ENCODE measurements at regions not wholly inside any gene's neighbourhood (a gene's known extent, or its start where the extent isn't known, plus 50 kb on each side); places are given as distances from the start of the nearest gene placed in this dataset.

DNA sequence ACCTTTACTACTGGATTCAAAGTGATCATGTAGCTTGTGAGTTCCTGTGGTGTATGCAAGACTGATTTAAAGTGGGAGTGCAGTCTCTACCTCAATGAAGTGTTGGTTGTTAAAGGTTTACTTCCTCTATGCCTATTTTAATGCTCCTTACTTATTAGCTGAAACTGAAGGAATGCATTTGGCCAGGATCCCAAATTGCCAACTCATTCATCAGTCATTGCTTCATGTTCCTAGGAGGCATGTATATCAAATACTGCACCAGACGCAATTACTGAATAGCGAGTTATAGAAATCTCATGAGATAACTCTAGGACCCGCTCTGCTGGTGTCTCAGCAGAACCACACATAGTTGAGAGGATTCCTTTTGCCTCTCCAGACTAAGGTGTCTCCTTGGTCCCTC lies 143.0 kb upstream of the RPS23 start:
- TF ChIP-seq POLR2A (IDR thresholded peaks at IDR 0.05) (no peak), CTCF (IDR thresholded peaks at IDR 0.05) (no peak), POLR2AphosphoS5 (IDR thresholded peaks at IDR 0.05) (no peak)
